ENCODE measurements at regions not wholly inside any gene's neighbourhood (a gene's known extent, or its start where the extent isn't known, plus 50 kb on each side); places are given as distances from the start of the nearest gene placed in this dataset.
A peak's percentile ranks its signal among the peaks of the same experiment; 100 is the strongest.
"Not testable (repeated sequence)": the region's sequence is repeated elsewhere in the genome, so short reads cannot be mapped to it uniquely, and the experiment has no call there.

GRCh38 chrX:115912372-115912897, 258.1 kb upstream of the AGTR2 start:
- no peak for DNase-seq

GRCh38 chrX:115913575-115913974, 257.0 kb upstream of the AGTR2 start:
- no peak for DNase-seq

- not testable (repeated sequence) for DNase-seq
Measured at GRCh38 chrX:115915625-115916024, 254.9 kb upstream of the AGTR2 start.

GRCh38 chrX:115929480-115929879, 241.1 kb upstream of the AGTR2 start:
- DNase-seq: no peak

GRCh38 chrX:115936008-115936407, 234.5 kb upstream of the AGTR2 start:
- no peak for DNase-seq

- peak in 3 of 4 experiments; percentile 15 to 70 (median 68) for DNase-seq
Measured at GRCh38 chrX:115939070-115939469, 231.5 kb upstream of the AGTR2 start.

GRCh38 chrX:115939636-115940160, 230.8 kb upstream of the AGTR2 start:
- no peak for DNase-seq

- no peak for DNase-seq
Measured at GRCh38 chrX:115940348-115940747, 230.2 kb upstream of the AGTR2 start.

- DNase-seq: peak; percentile 66 to 89 (median 84)
Measured at GRCh38 chrX:115940888-115941332, 229.6 kb upstream of the AGTR2 start.

GRCh38 chrX:115941388-115941787, 229.2 kb upstream of the AGTR2 start:
- no peak for DNase-seq

- DNase-seq: no peak
Measured at GRCh38 chrX:115946059-115946458, 224.5 kb upstream of the AGTR2 start.

- DNase-seq: no peak
Measured at GRCh38 chrX:115948018-115948923, 222.3 kb upstream of the AGTR2 start.

- no peak for DNase-seq
Measured at GRCh38 chrX:115949900-115950822, 220.4 kb upstream of the AGTR2 start.

GRCh38 chrX:115952417-115953092, 218.0 kb upstream of the AGTR2 start:
- no peak for DNase-seq

GRCh38 chrX:115957862-115958490, 212.6 kb upstream of the AGTR2 start:
- DNase-seq: no peak

- peak; percentile 1 to 36 (median 14) for DNase-seq
Measured at GRCh38 chrX:115958687-115959359, 211.7 kb upstream of the AGTR2 start.

GRCh38 chrX:115960440-115961084, 210.0 kb upstream of the AGTR2 start:
- no peak for DNase-seq

- no peak for DNase-seq
Measured at GRCh38 chrX:115966920-115967319, 203.6 kb upstream of the AGTR2 start.

GRCh38 chrX:115968436-115969252, 201.9 kb upstream of the AGTR2 start:
- peak; percentile 29 to 60 (median 51) for DNase-seq

GRCh38 chrX:115970718-115971117, 199.8 kb upstream of the AGTR2 start:
- no peak for DNase-seq
